ENCODE measurements at regions not wholly inside any gene's neighbourhood (a gene's known extent, or its start where the extent isn't known, plus 50 kb on each side); places are given as distances from the start of the nearest gene placed in this dataset.
"Not testable (repeated sequence)": the region's sequence is repeated elsewhere in the genome, so short reads cannot be mapped to it uniquely, and the experiment has no call there.

- no peak for ATAC-seq (replicated peaks)
- Mint-ChIP-seq H3K27ac (no peak overlapping the region), H3K9me3 (no peaks in the 10 kb centered on the region), H3K27me3 (peaks cover 55 to 82% of the 10 kb centered on the region in 2 donors), H3K4me1 (ENCODE audit: low read depth in 2 of 2) (peaks cover 2 to 12% of the 10 kb centered on the region in 2 donors), H3K4me3 (peak overlapping the region; percentile 37 to 57), H3K36me3 (ENCODE audit: insufficient read depth) (peaks cover 4% of the 10 kb centered on the region)
- no peak for DNase-seq
Observed at GRCh38 chr1:181318022-181318857, 165.1 kb upstream of the CACNA1E start.

GRCh38 chr1:181318858-181319235 lies 164.5 kb upstream of the CACNA1E start:
- peaks cover 4% of the 10 kb centered on the region for H3K36me3 Mint-ChIP-seq (ENCODE audit: insufficient read depth)
- no peaks in the 10 kb centered on the region for H3K9me3 Mint-ChIP-seq
- peaks cover 2 to 12% of the 10 kb centered on the region in 2 donors for H3K4me1 Mint-ChIP-seq (ENCODE audit: low read depth in 2 of 2)
- DNase-seq: no peak
- peak overlapping the region; percentile 37 to 57 for H3K4me3 Mint-ChIP-seq
- ATAC-seq (replicated peaks): no peak
- peaks cover 55 to 78% of the 10 kb centered on the region in 2 donors for H3K27me3 Mint-ChIP-seq
- no peak overlapping the region for H3K27ac Mint-ChIP-seq

GRCh38 chr1:181319907-181320306 lies 163.4 kb upstream of the CACNA1E start:
- Mint-ChIP-seq H3K4me1 (ENCODE audit: low read depth in 2 of 2) (peaks cover 2 to 8% of the 10 kb centered on the region in 2 donors), H3K9me3 (no peaks in the 10 kb centered on the region), H3K36me3 (ENCODE audit: insufficient read depth) (peaks cover 4% of the 10 kb centered on the region), H3K4me3 (no peak overlapping the region), H3K27ac (no peak overlapping the region), H3K27me3 (peaks cover 46 to 67% of the 10 kb centered on the region in 2 donors)
- DNase-seq (no peak), ATAC-seq (replicated peaks) (no peak)

- Mint-ChIP-seq H3K9me3 (no peaks in the 10 kb centered on the region), H3K27ac (no peak overlapping the region), H3K4me3 (no peak overlapping the region), H3K4me1 (ENCODE audit: low read depth in 2 of 2) (no peaks in the 10 kb centered on the region), H3K27me3 (peaks cover 18 to 42% of the 10 kb centered on the region in 2 donors), H3K36me3 (ENCODE audit: insufficient read depth) (no peaks in the 10 kb centered on the region)
- no peak for ATAC-seq (replicated peaks)
- no peak for DNase-seq
Observed at GRCh38 chr1:181324797-181325616, 158.3 kb upstream of the CACNA1E start.

GRCh38 chr1:181325765-181326164 lies 157.6 kb upstream of the CACNA1E start:
- H3K27me3 Mint-ChIP-seq: peaks cover 16 to 36% of the 10 kb centered on the region in 2 donors
- not testable (repeated sequence) for DNase-seq; H3K36me3 Mint-ChIP-seq (ENCODE audit: insufficient read depth); H3K9me3 Mint-ChIP-seq; H3K27ac Mint-ChIP-seq; H3K4me1 Mint-ChIP-seq (ENCODE audit: low read depth in 2 of 2); ATAC-seq (replicated peaks); H3K4me3 Mint-ChIP-seq

GRCh38 chr1:181326348-181326747 lies 157.0 kb upstream of the CACNA1E start:
- Mint-ChIP-seq H3K4me1 (ENCODE audit: low read depth in 2 of 2) (no peaks in the 10 kb centered on the region), H3K9me3 (no peaks in the 10 kb centered on the region), H3K36me3 (ENCODE audit: insufficient read depth) (no peaks in the 10 kb centered on the region), H3K4me3 (no peak overlapping the region), H3K27ac (no peak overlapping the region), H3K27me3 (peaks cover 11 to 32% of the 10 kb centered on the region in 2 donors)
- ATAC-seq (replicated peaks): no peak
- no peak for DNase-seq

- Mint-ChIP-seq H3K36me3 (ENCODE audit: insufficient read depth) (no peaks in the 10 kb centered on the region), H3K4me1 (ENCODE audit: low read depth in 2 of 2) (no peaks in the 10 kb centered on the region), H3K27me3 (peaks cover 6 to 25% of the 10 kb centered on the region in 2 donors), H3K4me3 (no peak overlapping the region), H3K27ac (no peak overlapping the region), H3K9me3 (no peaks in the 10 kb centered on the region)
- ATAC-seq (replicated peaks) (no peak), DNase-seq (no peak)
Observed at GRCh38 chr1:181327796-181328195, 155.5 kb upstream of the CACNA1E start.

GRCh38 chr1:181334724-181335123 lies 148.6 kb upstream of the CACNA1E start:
- Mint-ChIP-seq H3K9me3 (peaks cover 0 to 3% of the 10 kb centered on the region in 2 donors), H3K27me3 (peaks cover 0 to 2% of the 10 kb centered on the region in 2 donors), H3K4me3 (no peak overlapping the region), H3K4me1 (ENCODE audit: low read depth in 2 of 2) (no peaks in the 10 kb centered on the region), H3K36me3 (ENCODE audit: insufficient read depth) (no peaks in the 10 kb centered on the region), H3K27ac (no peak overlapping the region)
- ATAC-seq (replicated peaks) (no peak), DNase-seq (no peak)

GRCh38 chr1:181335631-181336030 lies 147.7 kb upstream of the CACNA1E start:
- Mint-ChIP-seq H3K9me3 (peaks cover 0 to 3% of the 10 kb centered on the region in 2 donors), H3K4me1 (ENCODE audit: low read depth in 2 of 2) (no peaks in the 10 kb centered on the region), H3K27me3 (no peaks in the 10 kb centered on the region), H3K27ac (no peak overlapping the region), H3K36me3 (ENCODE audit: insufficient read depth) (no peaks in the 10 kb centered on the region), H3K4me3 (no peak overlapping the region)
- ATAC-seq (replicated peaks) (no peak), DNase-seq (no peak)

- Mint-ChIP-seq H3K4me1 (ENCODE audit: low read depth in 2 of 2) (no peaks in the 10 kb centered on the region), H3K27me3 (peaks cover 25 to 43% of the 10 kb centered on the region in 2 donors), H3K27ac (no peak overlapping the region), H3K9me3 (peaks cover 0 to 3% of the 10 kb centered on the region in 2 donors), H3K4me3 (no peak overlapping the region), H3K36me3 (ENCODE audit: insufficient read depth) (no peaks in the 10 kb centered on the region)
- DNase-seq (no peak), ATAC-seq (replicated peaks) (no peak)
Observed at GRCh38 chr1:181341026-181341632, 142.2 kb upstream of the CACNA1E start.

GRCh38 chr1:181344091-181344490 lies 139.2 kb upstream of the CACNA1E start:
- DNase-seq (no peak), ATAC-seq (replicated peaks) (no peak)
- H3K27me3 Mint-ChIP-seq: peaks cover 30 to 43% of the 10 kb centered on the region in 2 donors
- no peaks in the 10 kb centered on the region for H3K9me3 Mint-ChIP-seq
- H3K4me3 Mint-ChIP-seq: no peak overlapping the region
- no peak overlapping the region for H3K27ac Mint-ChIP-seq
- no peaks in the 10 kb centered on the region for H3K36me3 Mint-ChIP-seq (ENCODE audit: insufficient read depth)
- H3K4me1 Mint-ChIP-seq (ENCODE audit: low read depth in 2 of 2): no peaks in the 10 kb centered on the region

GRCh38 chr1:181345146-181345545 lies 138.2 kb upstream of the CACNA1E start:
- Mint-ChIP-seq H3K27ac (no peak overlapping the region), H3K4me1 (ENCODE audit: low read depth in 2 of 2) (no peaks in the 10 kb centered on the region), H3K27me3 (peaks cover 30 to 43% of the 10 kb centered on the region in 2 donors), H3K36me3 (ENCODE audit: insufficient read depth) (no peaks in the 10 kb centered on the region), H3K4me3 (no peak overlapping the region), H3K9me3 (no peaks in the 10 kb centered on the region)
- ATAC-seq (replicated peaks) (no peak), DNase-seq (no peak)

GRCh38 chr1:181347495-181348390 lies 135.6 kb upstream of the CACNA1E start:
- no peaks in the 10 kb centered on the region for H3K36me3 Mint-ChIP-seq (ENCODE audit: insufficient read depth)
- H3K4me1 Mint-ChIP-seq (ENCODE audit: low read depth in 2 of 2): no peaks in the 10 kb centered on the region
- DNase-seq: no peak
- no peak for ATAC-seq (replicated peaks)
- no peaks in the 10 kb centered on the region for H3K9me3 Mint-ChIP-seq
- no peak overlapping the region for H3K4me3 Mint-ChIP-seq
- no peak overlapping the region for H3K27ac Mint-ChIP-seq
- H3K27me3 Mint-ChIP-seq: peaks cover 15 to 37% of the 10 kb centered on the region in 2 donors
